HG03039 (cell line): ENCODE measurements at regions not wholly inside any gene's neighbourhood (a gene's known extent, or its start where the extent isn't known, plus 50 kb on each side); places are given as distances from the start of the nearest gene placed in this dataset.

Experiments used
- ATAC-seq: cut with Tn5 transposase; IDR thresholded peaks from one replicate; pipeline ENCODE4 v1.9.1; 2021; ENCODE audit warnings: mild to moderate bottlenecking, moderate library complexity; ENCODE audit not compliant: unreplicated experiment

DNA sequence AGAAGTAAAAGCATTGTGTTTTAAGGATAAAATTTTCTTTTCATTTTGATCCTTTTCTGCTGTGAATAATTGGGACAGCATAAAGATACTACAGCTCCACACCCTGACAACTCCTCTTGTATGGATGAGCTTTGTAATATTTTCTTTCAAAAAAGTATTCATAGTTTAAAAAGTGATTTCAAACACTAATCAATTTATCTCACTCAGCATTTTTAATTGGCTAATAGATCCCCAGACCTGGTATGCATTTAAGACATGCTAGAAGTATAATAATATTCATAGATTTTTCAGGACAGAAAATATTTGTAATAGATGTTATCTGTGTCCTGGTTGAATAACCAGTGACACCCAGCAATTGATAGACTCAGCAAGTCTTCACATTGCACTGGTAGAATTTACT, 510.7 kb downstream of the RIT2 start:
- ATAC-seq: no peak

DNA sequence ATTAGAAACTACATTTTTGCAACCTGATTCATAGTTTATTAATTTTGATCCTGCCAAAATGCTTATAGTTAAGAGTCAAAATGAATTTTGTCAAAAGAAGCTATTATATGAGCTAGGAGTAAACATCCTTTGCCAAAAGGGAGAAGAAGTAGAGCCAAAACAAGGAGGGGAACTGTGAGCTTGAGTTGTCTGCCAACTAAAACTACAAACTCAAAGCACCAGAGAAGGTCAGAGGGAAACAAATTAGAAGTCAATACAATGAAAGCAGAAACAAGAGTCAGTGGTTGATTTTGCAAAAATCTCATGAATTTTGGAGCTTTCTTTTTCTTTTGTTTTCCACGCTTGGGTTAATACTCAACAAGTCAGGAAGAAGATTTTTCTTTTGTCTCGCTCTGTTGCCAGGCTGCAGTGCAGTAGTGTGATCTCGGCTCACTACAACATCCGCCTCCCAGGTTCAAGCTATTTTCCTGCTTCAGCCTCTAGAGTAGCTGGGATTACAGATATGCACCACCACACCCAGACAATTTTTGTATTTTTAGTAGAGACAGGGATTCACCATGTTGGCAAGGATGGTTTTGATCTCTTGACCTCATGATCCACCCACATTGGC, 508.5 kb downstream of the RIT2 start:
- ATAC-seq: no peak

DNA sequence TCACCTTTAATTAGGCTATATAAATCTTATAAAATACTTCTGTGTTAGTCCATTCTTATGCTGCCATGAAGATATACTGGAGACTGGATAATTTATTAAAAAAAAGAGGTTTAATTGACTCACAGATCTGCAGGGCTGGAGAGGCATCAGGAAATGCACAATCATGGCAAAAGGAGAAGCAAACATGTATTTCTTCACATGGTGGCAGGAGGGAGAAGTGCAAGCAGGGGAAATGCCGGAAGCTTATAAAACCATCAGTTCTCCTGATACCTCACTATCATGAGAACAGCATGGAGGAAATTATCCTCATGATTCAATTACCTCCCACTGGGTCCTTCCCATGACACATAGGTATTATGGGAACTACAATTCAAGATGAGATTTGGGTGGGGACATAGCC, 504.4 kb downstream of the RIT2 start:
- no peak for ATAC-seq

DNA sequence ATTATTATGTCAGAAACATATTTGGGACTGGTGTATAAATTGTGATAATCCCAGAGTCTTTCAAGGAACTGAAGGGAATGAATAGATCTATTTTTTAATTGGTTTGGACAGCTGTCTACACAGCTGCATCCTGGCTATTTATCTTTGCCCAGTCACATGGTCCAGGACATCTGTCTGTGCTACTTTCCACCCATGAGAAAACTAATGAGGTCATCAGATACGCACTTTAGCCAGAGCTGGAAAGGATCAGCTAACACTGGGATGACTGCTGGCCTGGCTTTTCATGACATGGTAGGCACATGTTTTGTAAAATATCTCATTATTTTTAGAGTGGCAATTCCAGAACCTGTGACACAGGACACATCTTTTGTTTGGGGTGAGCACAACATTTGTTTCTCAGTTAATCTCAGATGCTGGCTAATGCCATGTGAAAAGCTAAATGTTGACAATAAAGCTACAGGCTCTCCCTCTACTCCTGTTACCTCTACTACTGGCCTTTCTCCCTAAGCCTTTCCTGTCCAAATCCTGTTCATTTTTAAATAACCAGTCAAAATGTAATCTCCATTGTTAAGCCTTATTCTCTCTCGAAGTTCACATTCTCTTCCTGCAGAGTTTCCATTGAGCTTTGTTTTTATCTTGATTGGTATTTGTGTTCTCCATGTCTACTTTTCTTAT, 500.7 kb downstream of the RIT2 start:
- ATAC-seq: no peak

DNA sequence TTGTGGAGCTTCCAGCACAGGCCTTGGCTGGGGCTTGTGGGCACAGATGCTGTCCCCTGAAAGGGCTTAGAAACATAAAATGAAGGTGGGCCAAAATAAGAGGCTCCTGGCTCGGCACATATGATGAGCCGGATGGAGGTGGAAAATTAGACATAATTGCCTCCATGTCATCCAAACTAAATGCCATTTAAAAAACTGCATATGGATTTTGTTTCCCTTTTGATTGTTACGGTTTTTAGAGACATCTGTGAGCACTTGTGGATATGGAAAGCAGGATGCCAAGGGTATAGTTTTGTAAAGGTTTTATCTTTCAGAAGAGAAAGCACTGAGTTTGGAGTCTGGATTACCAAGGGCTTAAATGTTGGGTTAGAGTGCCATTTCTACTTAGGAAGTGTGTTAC, 498.3 kb downstream of the RIT2 start:
- no peak for ATAC-seq

DNA sequence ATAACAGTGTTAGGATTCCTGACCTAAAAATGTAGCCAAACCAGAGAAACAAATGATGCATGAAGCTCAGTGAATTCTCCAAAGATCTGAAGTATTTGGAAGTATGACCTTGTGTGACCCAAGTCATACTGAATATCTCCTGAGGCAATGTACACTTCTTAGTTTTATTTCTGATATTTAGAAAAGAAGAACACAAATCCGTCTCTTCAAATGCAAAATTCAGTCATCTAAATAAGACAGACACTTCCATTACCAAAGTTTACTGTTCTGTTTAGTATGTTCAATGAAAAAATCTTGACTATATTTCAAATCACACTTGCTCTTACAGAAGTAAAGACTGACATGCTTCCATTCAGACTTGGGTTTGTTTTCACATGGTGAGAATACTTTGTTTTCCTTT, 495.7 kb downstream of the RIT2 start:
- no peak for ATAC-seq

DNA sequence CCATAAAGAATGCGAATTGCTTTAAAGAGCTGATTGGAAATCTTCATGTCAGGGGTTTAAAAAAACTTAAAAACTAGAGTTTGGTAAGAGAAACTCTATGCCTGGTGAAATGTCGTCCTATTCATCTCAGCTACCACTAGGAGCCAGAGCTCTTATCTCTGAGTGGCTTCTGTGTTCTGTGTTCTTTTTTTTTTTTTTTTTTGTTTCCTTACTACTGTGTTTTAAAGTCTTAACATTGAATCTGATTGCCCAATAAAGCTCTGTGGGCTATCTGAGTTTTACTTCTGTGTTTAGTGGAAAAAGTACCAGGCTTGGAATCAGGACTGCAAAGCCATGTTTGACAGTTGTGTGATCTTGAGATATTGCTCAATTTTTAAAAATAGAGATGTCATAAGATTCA, 494.8 kb downstream of the RIT2 start:
- no peak for ATAC-seq

DNA sequence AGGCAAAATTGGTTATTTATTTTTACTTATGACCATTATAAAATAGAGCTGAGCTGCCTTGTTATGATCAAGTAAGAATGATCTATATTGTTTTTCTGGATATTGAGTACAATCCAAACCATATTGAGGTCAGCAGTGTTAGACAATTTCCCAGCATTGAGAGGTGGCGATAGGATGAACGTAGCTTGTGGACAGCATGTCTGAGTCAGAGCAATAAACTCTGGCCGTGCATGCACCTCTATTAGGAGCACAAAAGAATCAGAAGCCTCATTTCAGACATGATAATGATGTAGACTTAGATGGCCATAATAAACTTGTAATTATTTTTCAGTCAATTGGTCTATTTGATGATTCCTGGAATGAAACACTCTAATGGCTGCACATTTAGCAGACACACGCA, 491.6 kb downstream of the RIT2 start:
- no peak for ATAC-seq

DNA sequence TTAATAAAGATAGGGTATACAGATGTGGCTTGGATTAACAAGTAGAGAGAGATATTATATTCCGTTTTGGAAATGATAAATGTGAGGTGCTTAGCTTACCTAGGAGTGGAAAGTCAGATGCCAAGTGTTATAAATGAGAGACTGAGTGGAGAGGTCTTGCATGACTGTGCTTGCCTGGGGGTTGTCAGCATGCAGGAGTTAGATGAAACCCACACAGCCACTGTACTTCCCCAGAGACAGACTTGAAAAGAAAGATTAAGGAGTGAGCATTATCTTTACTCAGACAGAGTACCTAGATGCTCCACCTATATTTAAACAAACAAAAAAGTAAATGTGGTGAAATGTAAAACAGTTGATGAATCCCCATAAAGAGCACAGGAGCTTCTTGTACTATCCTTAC, 482.7 kb downstream of the RIT2 start:
- no peak for ATAC-seq

DNA sequence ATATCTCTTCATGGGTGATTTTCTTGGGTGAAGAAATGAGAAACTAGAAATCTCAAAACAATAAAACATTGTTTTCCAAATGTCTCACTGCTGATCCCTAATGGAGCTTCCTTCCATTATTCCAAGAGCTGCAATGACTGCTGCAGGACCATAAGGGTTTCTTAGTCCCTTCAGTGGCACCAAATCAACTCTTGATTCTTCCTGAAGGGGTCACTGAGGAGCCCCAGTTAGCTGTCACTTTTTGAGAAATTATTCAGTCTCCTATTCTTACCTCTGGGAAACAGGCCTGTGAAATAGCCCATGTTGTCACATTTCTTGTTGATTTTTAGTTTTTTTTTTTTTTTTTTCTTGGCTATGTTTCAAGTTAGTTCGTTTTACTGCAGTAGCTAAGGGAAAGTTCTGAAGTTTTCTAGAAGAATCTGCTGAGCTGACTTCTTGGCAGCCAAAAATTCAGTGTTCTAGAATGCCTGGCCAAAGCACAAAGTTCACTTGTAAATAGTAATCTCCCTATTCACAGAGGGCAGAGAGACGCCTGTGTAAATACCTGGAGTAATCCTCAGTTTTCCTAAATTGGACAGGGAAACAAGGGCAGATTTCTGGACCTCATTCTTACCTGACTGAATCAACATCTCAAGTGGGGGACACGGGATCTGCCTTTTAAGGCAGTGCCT, 480.0 kb downstream of the RIT2 start:
- ATAC-seq: no peak

DNA sequence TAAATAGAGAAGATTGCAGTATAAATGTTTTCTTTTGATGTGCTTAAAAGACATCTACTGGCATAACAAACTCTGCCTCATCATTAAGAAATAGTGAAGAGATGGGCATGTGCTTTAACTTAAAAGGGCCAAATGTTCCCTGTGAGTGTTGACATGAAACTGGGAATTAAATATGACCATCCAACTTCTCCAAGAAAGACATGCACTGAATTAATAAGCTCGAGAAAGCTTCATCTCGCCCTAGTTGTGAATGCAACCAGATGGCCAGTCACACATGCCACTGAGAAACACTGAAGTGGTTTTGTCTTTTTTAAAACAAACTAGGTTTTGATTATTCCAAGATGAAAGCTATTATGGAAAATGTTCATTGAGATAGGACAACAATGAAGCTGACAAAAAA, 479.2 kb downstream of the RIT2 start:
- ATAC-seq: no peak

DNA sequence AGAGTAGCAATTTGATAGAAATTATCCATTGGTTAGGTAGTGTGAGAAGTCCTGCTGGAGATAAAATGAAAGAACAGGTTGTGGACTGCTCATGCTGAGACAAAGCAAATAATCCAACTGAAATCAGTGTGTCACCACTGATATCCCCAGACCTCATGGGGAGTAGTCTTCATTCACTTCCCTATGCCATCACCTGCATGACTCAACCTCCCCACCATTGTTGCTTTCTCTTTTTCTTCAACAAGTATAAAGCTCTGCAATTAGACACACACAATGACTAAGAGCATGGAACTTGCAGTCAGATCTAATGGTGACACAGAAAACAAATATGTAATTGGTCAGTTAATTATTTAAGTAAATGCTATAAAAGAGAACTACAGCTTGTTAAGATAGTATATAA, 475.3 kb downstream of the RIT2 start:
- ATAC-seq: no peak

DNA sequence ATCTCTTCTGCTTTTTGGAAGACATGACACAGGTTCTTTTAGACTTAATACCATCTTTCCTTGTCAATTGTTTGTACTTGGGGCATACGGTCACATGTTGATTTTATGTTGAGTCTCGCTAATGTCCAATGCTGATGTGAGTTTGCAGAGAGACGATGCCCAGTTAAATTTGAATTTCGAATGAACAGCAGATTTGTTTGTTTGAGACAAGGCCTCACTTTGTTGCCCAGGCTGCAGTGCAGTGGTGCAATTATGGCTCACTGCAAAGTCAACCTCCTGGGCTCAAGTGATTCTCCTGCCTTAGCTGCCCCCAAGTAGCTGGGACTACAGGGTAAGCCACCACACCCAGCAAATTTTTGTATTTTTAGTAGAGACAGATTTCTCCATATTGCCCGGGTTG, 473.5 kb downstream of the RIT2 start:
- ATAC-seq: no peak

DNA sequence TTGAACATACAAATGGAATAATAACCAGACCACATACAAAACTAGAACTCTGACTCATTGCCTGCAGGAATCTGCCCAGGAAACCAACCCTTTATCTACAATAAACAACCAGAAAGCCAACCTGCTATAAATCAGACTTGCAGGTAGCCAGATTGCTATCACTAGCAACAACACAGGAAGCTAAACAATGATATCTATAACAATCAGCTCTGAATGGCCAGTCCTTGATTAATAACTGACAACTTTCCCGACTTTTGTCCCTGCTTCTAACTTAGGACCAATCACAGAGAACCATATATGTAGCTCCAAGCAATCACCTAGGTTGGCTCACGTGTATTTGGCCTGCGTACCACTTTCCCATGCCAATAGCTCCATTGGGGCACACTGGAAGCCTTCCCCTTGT, 470.8 kb downstream of the RIT2 start:
- no peak for ATAC-seq

DNA sequence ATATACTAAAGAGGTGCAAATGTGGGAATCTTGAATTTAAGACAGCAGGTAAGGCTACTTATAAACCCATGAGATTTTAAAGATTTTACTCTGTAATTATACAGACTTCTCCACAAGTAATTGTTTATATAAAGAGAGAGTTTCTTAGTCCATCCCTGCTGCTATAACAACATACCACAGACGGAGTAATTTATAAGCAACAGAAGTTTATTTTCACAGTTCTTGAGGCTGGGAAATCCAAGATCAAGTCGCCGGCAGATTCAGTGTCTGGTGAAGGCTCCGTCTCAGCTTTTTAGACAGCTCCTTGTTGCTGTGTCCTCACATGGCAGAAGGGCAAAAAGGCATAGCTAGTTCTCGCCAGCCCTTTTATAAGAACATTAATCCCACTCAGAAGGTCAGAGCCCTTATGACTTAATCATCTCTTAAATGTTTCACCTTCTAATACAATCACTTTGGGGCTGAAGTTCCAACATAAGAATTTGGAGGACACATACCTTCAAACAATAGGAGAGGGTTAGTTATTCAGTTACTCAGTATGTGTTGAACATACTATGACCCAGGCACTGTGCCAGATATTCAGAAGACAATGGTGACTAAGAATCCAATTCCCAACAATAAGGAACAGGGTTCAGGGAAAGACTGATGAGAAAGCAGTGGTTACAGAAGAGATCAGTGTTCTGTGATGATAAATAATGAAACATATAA, 466.0 kb downstream of the RIT2 start:
- ATAC-seq: no peak

DNA sequence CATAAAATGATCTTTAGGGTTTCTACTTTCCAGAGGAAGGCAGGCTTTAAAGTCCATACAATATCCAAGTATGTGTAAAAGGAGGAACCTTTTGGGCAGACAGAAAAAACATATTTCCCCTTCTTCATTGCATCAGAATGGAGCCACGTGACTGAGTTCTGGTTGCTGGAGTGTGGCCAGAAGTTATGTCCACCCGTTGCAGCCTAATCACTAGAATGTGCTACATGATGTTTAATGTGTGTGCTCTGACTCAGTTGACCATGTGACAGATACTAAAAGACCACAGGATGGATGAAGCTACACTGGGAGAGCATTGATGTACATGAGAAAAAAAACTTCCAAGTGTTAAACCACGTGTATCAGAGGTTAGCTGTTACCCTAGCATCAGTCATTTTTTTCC, 460.9 kb downstream of the RIT2 start:
- no peak for ATAC-seq

DNA sequence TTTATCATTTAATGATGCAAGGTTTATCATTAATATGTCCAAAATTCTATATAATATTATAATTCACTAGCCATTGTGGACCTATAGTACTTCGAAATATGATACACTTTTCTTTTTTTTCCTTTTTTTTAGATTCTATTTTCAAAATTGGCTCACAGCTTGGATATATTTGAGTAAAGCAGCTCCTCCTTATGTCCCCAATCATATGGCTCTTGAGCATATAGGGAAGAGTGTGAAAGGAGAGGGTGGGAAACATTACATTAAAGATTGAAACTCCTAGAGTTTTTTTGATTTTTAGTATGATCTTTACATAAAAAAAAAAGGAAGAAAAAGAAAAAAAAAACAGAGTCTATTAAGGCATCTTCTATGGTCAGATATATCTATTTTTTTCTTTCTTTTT, 457.9 kb downstream of the RIT2 start:
- ATAC-seq: no peak

DNA sequence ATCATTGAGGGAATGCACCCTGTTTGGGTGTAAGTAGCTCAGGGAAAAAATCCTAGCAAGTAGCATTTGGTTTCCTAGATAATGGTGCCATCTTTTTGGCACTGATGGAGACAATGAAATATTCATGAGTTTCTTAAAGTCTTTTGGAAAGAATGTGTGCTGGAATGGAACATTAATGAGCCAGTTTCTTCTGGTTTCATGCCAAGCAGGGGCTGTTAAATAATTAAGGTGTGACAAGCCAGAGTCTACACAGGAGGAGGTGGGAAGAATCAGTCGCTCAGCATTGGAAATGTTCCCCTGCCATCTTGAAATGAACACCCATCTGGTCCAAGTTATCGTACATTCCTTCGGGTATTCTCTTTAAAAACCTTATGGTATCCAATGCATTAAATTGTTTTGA, 457.3 kb downstream of the RIT2 start:
- no peak for ATAC-seq

DNA sequence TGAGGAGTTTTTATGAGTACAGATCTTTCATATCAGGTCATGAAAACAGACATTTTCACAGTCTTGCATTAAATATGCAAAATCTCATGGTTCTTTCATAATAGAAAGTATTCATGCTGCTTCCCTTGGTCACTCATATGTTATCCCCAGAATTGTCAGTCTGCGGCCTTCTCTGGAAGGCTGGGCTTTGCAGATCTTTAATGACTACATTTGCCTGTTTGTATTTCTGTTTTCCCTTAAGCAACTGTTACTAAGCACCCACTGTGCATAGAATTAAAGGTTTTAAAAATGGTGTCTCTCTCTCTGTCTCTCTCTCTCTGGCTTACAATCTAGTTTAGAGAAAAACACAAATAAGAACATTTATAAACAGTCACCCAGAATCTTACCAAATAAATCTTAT, 456.3 kb downstream of the RIT2 start:
- no peak for ATAC-seq

DNA sequence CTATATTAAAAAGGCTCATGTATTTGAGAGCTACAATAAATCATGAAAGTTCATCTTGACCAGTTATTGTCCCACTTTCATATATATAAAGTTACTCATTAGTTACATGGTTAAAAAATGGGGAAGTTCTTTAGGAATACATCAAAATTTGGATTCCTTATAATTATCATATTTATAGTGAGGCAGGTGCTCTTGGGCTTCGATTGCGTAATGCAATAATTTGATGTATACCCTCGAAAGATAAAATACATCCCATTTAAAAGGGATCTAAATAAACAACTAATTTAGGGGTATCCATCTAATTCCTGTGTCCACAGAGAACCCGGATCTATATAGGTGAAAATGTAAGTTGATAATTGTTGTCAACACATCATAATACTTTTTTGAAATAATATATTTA, 444.6 kb downstream of the RIT2 start:
- ATAC-seq: no peak

DNA sequence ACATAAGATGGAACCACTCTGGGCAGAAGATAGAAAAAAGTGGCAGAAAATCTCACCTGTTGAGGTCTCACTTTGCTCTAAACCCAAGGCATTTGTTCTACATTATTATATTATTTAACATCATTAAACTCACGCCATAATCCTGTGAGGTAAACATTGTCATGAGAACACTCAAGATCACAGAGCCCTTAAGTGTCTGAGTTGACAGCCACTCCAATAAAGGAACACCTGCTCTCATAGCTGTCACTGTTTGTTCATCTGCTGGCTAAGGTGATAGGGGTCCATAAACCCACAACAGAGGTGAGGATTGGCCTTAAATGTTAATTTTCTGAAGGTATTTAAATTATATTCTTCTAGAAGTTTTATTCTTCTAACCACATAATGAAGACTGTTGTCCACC, 439.7 kb downstream of the RIT2 start:
- ATAC-seq: no peak

DNA sequence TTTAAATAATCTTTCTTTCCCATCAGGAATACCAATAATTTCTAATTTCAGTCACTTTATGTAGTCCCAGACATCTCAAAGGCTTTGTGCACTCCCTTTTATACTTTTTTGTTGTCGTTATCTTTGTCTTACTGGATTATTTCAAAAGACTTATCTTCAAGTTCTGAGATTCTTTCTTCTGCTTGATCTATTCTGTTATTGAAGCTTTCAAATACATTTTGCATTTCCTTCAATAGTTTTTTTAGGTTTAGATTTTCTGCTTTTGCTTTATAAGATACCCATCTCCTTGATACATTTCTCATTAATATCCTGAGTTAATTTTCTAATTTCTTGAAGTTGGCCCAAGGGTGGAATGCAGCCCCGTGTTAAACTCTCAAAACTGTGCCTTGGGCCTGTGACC, 432.4 kb downstream of the RIT2 start:
- ATAC-seq: no peak
